ENCODE measurements at regions not wholly inside any gene's neighbourhood (a gene's known extent, or its start where the extent isn't known, plus 50 kb on each side); places are given as distances from the start of the nearest gene placed in this dataset.
"Not testable (repeated sequence)": the region's sequence is repeated elsewhere in the genome, so short reads cannot be mapped to it uniquely, and the experiment has no call there.

DNA sequence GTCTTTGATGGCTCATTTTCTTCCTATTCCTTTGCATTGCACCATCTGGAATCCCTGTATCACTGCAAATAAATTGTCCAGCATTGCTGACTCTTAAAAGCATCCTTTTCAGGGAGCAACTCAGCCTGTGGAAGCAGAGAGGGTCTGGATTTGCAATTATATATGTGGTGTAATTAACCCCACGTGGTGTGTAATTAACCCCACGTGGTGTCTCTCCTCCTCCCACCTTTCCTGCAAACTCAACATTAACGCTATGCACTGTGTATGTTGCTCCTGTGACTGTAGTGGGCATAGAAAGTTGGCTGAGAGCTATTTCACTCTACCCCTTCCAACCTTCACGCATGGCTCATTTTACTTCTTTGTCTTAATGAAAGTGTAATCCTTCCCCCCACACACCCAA is 689.0 kb upstream of the COBL start:
- no peak for DNase-seq

GRCh38 chr7:51995596-51996179 is 679.1 kb upstream of the COBL start:
- no peak for DNase-seq

- no peak for DNase-seq
Measured at GRCh38 chr7:51982653-51983052, 666.0 kb upstream of the COBL start.

- no peak for DNase-seq
Measured at GRCh38 chr7:51980812-51981211, 664.2 kb upstream of the COBL start.

- DNase-seq = no peak
Measured at GRCh38 chr7:51980313-51980712, 663.7 kb upstream of the COBL start.

GRCh38 chr7:51977913-51978312 is 661.3 kb upstream of the COBL start:
- DNase-seq = no peak

GRCh38 chr7:51973939-51974338 is 657.3 kb upstream of the COBL start:
- no peak for DNase-seq

DNA sequence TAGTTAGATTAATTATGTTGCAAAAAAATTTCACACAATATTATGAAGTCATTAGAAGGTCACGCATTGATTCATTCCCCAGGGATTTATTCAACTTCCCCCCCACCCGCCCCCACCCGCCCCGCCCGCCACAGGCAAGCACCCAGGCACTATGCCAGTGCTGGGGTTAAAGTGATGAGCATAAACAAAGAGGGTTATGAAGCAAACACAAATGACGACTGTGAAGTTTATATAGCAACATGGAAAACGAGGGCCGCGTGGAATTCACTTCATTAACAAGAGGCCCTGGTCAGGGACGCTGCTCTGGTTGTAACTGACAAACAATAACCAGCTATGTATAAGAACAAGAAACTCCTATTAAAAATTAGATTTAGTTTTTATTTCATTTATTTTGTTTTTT is 656.5 kb upstream of the COBL start:
- no peak for DNase-seq

DNA sequence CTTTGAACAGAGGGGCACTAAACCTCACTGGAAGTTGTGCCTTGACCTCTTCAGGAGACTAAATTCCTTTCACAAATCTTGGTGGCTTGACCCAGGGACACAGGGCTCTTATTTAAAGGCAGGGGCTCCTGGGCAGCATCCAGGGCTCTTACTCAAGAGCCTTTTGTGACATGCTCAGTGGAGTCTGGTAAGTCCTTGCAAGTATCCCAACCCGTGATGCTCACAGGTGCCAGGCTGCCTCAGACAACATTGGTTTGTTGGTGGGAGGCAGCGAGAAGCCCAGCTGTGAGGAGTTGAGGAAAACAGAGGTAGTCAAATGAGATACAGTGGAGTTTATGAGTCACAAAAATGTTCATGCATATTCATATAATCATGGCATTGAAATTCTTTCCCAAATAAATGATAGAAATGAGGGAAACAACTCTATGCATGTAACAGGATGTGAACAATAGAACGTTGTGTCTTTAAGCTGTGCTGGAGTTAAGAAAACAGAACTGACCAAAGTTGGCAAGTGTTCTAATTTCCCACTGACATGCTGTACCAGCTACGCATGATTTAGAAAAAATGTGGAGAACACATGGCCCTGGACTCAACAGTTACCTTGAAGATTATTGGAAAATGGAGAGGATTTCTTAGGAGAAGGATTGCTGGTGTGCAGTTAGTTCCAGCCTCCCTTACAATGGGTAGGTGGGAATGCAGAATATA is 654.5 kb upstream of the COBL start:
- DNase-seq = no peak

DNA sequence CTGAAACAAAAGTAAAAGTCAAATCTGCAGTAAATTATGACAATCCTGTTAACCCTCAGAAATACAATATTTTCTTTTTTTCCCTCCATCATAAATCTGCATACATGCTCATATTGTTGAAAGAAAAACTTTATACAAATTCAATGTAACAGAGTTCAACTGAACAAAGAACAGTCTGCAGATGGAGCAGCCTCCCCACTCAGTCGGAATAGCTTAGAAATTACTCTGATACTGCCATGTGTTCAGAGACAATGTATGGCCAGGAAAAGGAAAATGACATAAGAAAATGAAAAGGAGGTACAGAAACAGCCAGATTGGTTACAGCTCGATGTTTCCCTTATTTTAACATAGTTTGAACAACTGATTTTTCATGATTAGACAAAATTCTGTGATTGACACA is 651.9 kb upstream of the COBL start:
- DNase-seq = no peak

GRCh38 chr7:51965454-51965853 is 648.8 kb upstream of the COBL start:
- DNase-seq = no peak

DNA sequence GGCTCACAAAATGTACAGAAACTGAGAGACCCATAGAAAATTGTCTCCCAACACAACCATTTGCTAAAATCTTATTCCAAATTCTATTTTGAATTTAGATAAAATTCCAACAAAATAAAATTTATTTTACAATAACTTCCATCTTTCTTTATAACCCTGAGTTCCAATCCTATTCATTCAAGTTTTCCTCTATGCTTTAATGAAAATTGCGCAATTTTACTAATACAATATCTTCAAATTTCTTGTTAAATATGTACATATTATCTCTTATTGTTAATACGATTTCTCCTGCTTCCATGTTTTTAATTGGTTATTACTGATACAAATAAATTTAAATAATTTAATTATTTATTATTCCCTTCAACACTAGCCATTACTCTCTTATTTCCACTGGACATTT is 645.2 kb upstream of the COBL start:
- no peak for DNase-seq

GRCh38 chr7:51950813-51951212 is 634.2 kb upstream of the COBL start:
- DNase-seq = no peak

DNA sequence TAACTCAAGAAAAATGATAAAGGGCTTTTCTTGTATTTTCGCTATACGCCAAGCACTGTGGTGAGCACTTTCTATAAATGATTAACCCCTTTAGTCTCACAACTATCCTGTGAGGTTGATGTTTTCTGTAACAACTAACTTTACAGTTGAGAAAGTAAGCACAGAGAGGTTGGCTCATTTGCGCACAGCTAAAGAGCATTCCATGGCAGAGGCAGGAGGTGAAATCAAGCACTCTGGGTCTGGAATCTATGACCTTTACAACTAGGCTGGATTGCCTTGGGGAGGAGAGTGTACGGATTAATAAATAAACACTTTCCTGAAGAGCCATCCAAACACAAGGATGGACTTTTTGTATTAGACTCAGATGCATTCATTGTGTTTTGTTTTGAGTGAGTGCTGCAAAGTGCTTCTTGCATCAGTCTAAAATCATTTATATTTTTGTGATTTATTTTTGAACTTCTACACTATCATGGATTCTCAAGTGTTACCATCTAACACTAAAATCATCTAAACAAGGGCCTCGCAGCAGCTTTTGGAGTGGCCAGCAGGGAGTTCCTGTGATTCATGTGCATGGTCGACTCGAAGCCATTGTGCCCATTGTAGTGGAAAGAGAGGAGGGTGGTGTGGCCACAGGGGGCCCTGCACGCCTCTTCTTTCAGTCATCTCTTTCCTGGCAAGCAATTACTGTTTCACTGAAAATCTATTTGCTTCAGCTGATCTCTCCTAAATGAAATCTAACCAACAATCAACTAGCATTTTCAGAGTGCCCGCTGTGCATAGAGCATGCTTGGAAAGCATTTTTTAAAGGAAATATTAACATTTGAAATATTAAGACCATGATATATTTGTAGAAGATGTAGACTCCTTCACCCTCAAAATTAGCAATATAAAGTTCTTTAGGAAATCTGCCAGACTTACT is 633.4 kb upstream of the COBL start:
- DNase-seq = no peak

GRCh38 chr7:51930834-51931233 is 614.2 kb upstream of the COBL start:
- no peak for DNase-seq

GRCh38 chr7:51929818-51930217 is 613.2 kb upstream of the COBL start:
- DNase-seq = no peak

- DNase-seq = no peak
Measured at GRCh38 chr7:51927738-51928137, 611.1 kb upstream of the COBL start.

DNA sequence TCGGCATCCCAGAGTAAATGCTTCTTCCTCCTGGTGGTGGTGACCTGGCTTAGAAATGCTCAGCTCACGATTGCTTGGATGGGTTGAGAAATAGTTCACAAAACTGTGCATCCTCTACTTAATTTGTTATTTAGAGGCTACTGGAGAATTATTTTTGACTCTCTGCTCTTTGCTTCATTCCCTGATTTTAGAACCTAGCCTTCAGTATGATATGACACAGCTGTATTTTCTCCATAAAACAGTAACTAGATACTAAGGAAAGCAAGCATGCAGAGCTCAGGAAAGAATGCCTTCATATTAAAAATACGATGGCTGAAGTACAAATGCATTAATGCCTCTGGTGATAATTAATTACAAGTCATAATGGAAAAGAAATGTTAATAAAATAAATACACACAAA is 602.0 kb upstream of the COBL start:
- no peak for DNase-seq

GRCh38 chr7:51901489-51901840 is 584.9 kb upstream of the COBL start:
- DNase-seq = no peak

DNA sequence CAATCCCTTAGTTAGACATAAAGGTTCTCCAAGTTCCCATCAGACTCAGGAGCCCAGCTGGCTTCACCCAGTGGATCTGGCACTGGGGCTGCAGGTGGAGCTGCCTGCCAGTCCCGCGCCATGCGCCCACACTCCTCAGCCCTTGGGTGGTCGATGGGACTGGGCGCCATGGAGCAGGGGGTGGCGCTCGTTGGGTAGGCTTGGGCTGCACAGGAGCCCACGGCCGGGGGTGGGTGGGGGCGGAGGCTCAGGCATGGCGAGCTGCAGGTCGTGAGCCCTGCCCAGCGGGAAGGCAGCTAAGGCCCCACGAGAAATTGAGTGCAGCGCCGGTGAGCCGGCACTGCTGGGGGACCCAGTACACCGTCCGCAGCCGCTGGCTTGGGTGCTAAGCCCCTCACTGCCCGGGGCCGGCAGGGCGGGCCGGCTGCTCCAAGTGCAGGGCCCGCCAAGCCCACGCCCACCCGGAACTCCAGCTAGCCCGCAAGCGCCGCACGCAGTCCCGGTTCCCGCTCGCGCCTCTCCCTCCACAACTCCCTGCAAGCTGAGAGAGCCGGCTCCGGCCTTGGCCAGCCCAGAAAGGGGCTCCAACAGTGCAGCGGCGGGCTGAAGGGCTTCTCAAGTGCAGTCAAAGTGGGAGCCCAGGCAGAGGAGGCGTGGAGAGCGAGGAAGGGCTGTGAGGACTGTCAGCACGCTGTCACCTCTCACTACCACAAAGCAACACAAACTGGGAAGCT is 584.3 kb upstream of the COBL start:
- DNase-seq = not testable (repeated sequence)

GRCh38 chr7:51899611-51900010 is 583.0 kb upstream of the COBL start:
- DNase-seq = no peak

DNA sequence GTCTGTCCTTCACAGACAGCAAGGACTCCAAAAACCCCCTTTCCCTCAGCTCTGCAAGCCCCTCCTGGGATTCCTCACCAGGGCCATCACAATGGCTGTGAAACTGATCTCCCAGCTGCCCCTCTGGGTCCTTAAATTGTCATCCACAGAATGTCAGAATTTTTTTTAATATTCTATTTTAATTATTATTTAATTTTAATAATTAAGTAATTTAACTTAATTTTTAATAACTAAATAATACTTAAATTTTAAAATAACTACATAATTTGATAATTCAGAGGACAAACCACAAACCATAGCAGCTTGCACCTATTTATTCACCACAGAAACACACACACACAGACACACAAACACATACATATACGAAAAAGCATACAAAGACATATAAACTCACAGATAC is 565.8 kb upstream of the COBL start:
- DNase-seq = no peak

DNA sequence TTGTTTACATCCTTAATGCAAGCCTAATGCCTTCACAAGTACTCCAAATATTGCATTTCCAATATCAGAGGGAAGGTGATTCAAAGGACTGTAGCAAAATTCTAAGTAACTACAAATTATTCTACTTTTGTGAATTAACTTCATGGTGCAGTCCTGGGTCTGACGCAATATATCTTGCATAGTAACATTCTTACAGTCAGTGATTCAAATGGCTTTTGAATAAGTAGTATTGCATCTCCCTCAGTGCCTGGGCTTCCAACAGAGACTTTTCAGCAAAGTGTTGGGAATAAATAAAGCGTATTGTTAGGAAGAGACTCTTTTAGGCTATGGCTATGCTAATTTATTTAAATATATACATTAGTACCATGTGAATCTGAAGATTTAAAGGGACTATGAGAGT is 564.7 kb upstream of the COBL start:
- no peak for DNase-seq

Data from CD4-positive, alpha-beta T cell treated with Interleukin-4 for 4 hours (primary cell).